GM18858 (cell line): ENCODE measurements at regions not wholly inside any gene's neighbourhood (a gene's known extent, or its start where the extent isn't known, plus 50 kb on each side); places are given as distances from the start of the nearest gene placed in this dataset.
"Not testable (repeated sequence)": the region's sequence is repeated elsewhere in the genome, so short reads cannot be mapped to it uniquely, and the experiment has no call there.

Source experiments
- ATAC-seq: cut with Tn5 transposase; IDR thresholded peaks from one replicate; pipeline ENCODE4 v1.9.1; 2021; ENCODE audit not compliant: unreplicated experiment

- no peak for ATAC-seq
These were observed 1323.9 kb upstream of the DDX18 start for GRCh38 chr2:116490511-116491145.

- ATAC-seq: no peak
These were observed 1323.2 kb upstream of the DDX18 start for GRCh38 chr2:116491292-116491691.

GRCh38 chr2:116499389-116499788, 1315.1 kb upstream of the DDX18 start:
- no peak for ATAC-seq

DNA sequence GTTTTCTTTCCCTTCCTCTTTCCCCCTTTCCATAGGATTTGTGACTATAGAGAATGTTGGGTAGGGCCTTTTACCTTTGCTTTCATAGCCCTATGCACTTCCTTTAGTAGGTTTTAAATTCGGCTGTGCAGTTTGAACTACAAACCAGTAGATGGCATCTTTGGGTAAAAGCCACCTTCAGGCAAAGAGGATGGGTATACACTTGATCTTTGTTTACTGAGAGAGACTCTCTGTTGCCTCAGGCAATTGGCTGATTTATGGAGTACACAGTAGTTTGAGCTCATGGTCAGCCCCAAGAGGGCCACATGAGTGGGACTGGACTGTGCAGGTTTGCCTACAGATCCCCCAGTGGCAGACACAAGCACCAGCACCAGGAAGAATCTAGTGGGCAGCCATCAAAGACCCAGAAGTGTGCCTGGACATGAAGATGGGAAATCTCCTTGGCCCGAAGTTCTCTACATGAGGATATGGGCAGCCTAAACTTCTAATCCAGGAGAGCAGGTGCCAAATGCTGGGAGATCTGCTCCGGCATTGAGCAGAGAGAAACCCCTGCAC, 1304.3 kb upstream of the DDX18 start:
- peak; percentile 57 for ATAC-seq

- no peak for ATAC-seq
These were observed 1303.1 kb upstream of the DDX18 start for GRCh38 chr2:116511426-116511825.

DNA sequence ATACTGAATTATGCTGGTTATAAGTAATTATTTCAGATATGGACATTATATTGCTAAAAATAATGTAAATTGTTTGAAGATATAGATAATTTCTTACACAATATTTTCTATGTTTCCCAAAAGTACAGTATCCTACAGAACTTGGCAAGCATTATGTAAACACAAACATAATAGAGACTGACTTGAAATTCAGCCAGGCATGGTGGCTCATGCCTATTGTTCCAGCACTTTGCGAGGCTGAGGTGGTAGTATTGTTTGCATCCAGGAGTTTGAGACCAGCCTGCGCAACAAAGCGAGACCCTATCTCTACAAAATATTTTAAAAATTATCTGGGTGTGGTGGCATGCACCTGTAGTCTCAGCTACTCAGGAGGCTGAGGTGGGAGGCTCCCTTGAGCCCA, 1300.5 kb upstream of the DDX18 start:
- no peak for ATAC-seq

GRCh38 chr2:116517936-116518335, 1296.6 kb upstream of the DDX18 start:
- ATAC-seq: no peak

- no peak for ATAC-seq
These were observed 1276.7 kb upstream of the DDX18 start for GRCh38 chr2:116537811-116538210.

DNA sequence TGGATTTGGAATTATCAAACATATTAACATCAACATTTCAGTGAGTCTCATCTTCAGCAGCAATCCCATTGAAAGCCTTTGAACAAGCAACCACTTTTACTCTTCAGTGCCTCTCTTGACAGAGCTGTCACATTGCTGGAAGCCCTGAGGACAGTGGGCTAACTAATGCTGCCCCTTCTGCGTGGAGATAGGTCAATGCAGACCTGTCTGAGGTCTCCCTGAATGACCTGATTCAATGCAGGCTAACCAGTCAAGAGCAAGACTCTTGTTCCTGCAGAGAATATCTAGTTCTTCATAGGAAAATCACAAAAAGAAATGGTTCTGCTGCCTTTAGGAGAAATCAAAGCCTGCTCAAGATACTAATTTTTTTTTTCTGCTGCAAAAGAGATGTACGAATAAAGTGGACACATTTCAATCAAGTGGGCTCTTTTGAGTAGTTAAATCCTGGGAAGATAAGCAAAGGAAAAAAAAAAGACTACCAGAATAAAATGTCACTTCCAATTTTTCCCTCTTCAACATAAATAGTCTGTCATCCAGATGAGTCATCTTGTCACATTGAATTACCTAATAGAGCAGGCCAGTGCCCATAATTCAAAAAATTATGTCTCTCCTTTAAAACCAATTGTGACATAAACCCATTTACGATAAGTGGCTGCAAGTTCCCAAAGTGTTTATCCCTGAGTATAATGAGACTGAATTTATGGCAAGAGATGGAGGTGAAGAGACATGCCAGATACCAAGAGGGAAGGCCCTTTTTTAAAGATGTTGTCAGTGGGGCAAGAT, 1269.0 kb upstream of the DDX18 start:
- no peak for ATAC-seq

- not testable (repeated sequence) for ATAC-seq
These were observed 1261.6 kb upstream of the DDX18 start for GRCh38 chr2:116552738-116553419.

- no peak for ATAC-seq
These were observed 1234.3 kb upstream of the DDX18 start for GRCh38 chr2:116580209-116580608.

DNA sequence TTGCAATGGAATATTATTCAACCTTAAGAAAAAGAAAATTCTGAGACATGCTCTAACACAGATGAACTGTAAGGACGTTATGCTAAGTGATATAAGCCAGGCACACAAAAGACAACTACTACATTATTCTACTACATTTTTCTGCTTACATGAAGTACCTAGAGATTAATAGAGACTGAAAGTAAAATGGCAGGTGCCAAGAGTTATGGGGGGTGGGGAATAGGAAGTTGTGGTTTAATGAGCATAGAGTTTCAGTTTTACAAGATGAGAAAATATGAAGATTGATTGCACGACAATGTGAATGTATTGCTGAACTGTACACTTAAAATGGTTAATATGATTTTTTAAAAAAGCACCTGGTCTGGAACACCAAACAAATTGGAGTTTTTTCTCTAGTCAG, 1231.6 kb upstream of the DDX18 start:
- no peak for ATAC-seq

DNA sequence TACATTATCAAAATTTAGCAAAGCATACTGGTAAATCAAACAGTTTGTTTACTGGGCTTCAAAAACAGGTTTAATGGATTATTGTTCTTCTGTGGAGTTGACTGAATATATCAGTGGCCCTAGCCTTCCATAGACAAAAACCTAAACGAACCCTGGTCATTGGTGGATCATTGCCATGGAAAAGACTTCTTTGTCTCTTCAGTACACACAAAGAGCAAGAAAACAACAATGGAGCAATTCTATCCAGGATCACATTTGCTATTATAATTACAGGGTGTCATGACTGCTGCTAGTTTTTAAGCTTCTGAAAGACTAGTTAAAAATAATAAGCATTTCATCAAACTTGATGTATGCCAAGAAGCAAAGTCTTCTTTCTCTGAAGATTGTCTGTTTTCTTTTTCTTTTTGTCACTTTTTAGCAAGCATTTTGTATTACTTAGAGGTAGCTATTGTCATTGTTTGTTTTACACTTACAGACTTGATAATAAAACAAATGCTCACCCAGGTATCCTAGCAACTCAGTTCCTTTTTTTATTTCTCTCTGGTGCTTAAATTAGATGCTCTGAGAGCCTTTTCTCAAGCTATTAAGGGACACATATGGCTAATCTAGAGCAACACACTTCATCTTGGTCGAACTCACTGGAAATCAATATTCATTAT, 1228.7 kb upstream of the DDX18 start:
- ATAC-seq: no peak

GRCh38 chr2:116586328-116586689, 1228.2 kb upstream of the DDX18 start:
- no peak for ATAC-seq
